IMR-90 (cell line): ENCODE measurements at regions not wholly inside any gene's neighbourhood (a gene's known extent, or its start where the extent isn't known, plus 50 kb on each side); places are given as distances from the start of the nearest gene placed in this dataset.

Experiments
- ATAC-seq: fragments of 200-7000 bp; cut with Tn5 transposase; 2 replicates; pipeline ENCODE4 v1.9.1; 2020; ENCODE audit warnings: low read depth, mild to moderate bottlenecking, moderate library complexity
- BruUV-seq: library from RNA; stranded (reverse); fragments of 400-500 nt; replicated peaks from 2 replicates; lab custom pipeline; 2021; lab: Mats Ljungman, UMichigan
- CTCF ChIA-PET: fragments of 300-600 bp; formaldehyde crosslinking; extraction: SDS; loops from one replicate; lab custom pipeline; 2021; ENCODE audit warnings: antibody characterized with exemption; lab: Yijun Ruan, JAX
- POLR2A ChIA-PET: fragments of 300-600 bp; sonication (Branson Sonifier 250); formaldehyde crosslinking; loops from one replicate; lab custom pipeline; 2022; ENCODE audit warnings: antibody characterized with exemption; ENCODE audit not compliant: unreplicated experiment; lab: Charles Lee
- DNase-seq: peaks from one replicate; pipeline ENCODE4 v3.0.0; 2013
- H2AFZ ChIP-seq: replicated peaks from 2 replicates; pipeline ENCODE3; 2013; ENCODE audit warnings: low read length, mild to moderate bottlenecking; ENCODE audit not compliant: poor library complexity
- H2AK5ac ChIP-seq: 2 replicates; pipeline ENCODE4 v1.6.1; 2013; ENCODE audit warnings: low read depth, low read length, inconsistent platforms
- H2AK9ac ChIP-seq: replicated peaks from 2 replicates; pipeline ENCODE3; 2013; ENCODE audit warnings: mild to moderate bottlenecking, low read depth, low read length, moderate library complexity; ENCODE audit not compliant: poor library complexity
- H2BK120ac ChIP-seq: 2 replicates; pipeline ENCODE4 v1.6.1; 2013; ENCODE audit warnings: low read depth, low read length, inconsistent platforms
- H2BK15ac ChIP-seq: 3 replicates; pipeline ENCODE4 v1.6.1; 2013; ENCODE audit warnings: low read depth, low read length, inconsistent platforms
- H2BK20ac ChIP-seq: 2 replicates; pipeline ENCODE4 v1.6.1; 2013; ENCODE audit warnings: low read depth, mild to moderate bottlenecking, inconsistent platforms, low read length, moderate library complexity
- H2BK5ac ChIP-seq: 2 replicates; pipeline ENCODE4 v1.6.1; 2013; ENCODE audit warnings: mild to moderate bottlenecking, low read depth, low read length, inconsistent platforms; ENCODE audit not compliant: poor library complexity, severe bottlenecking
- H3K14ac ChIP-seq: replicated peaks from 2 replicates; pipeline ENCODE4 v1.6.1; 2013; ENCODE audit warnings: low read depth, low read length, inconsistent platforms
- H3K18ac ChIP-seq: 2 replicates; pipeline ENCODE4 v1.6.1; 2013; ENCODE audit warnings: low read depth, low read length, control low read depth
- H3K23ac ChIP-seq: 2 replicates; pipeline ENCODE4 v1.6.1; 2013; ENCODE audit warnings: low read depth, low read length, inconsistent platforms
- H3K27ac ChIP-seq: 2 replicates; pipeline ENCODE4 v1.5.1; 2013; ENCODE audit warnings: mild to moderate bottlenecking, control low read depth, low read length; ENCODE audit not compliant: insufficient read depth
- H3K27me3 ChIP-seq: 2 replicates; pipeline ENCODE4 v1.6.1; 2013; ENCODE audit warnings: low read length; ENCODE audit not compliant: control insufficient read depth, insufficient read depth
- H3K36me3 ChIP-seq: 2 replicates; pipeline ENCODE4 v1.6.1; 2013; ENCODE audit warnings: low read length, mixed read lengths; ENCODE audit not compliant: control insufficient read depth, insufficient read depth
- H3K4ac ChIP-seq: 2 replicates; pipeline ENCODE4 v1.6.1; 2013; ENCODE audit warnings: low read depth, low read length, inconsistent platforms
- H3K4me1 ChIP-seq: 2 replicates; pipeline ENCODE4 v1.6.1; 2013; ENCODE audit warnings: low read length, mixed read lengths; ENCODE audit not compliant: control insufficient read depth, insufficient read depth
- H3K4me2 ChIP-seq: 2 replicates; pipeline ENCODE4 v1.6.1; 2013; ENCODE audit warnings: low read depth, mild to moderate bottlenecking, control low read depth, low read length, moderate library complexity
- H3K4me3 ChIP-seq: 2 replicates; pipeline ENCODE4 v1.5.1; 2013; ENCODE audit warnings: low read depth, mild to moderate bottlenecking, control low read depth, low read length, moderate library complexity; ENCODE audit not compliant: insufficient read depth
- H3K56ac ChIP-seq: 2 replicates; pipeline ENCODE4 v1.6.1; 2013; ENCODE audit warnings: low read length, inconsistent platforms; ENCODE audit not compliant: insufficient read depth; ENCODE audit errors: extremely low read depth
- H3K79me1 ChIP-seq, 2 experiments: 2 replicates each; pipeline ENCODE4 v1.6.1; 2013; ENCODE audit warnings: low read length in 2 of 2, inconsistent platforms in 1 of 2, low read depth in 1 of 2
- H3K9ac ChIP-seq: 2 replicates; pipeline ENCODE4 v1.6.1; 2013; ENCODE audit warnings: low read depth, low read length, control low read depth
- H3K9me1 ChIP-seq: 2 replicates; pipeline ENCODE4 v1.6.1; 2013; ENCODE audit warnings: low read length, inconsistent platforms; ENCODE audit not compliant: insufficient read depth
- H3K9me3 ChIP-seq: 2 replicates; pipeline ENCODE4 v1.6.1; 2013; ENCODE audit warnings: low read length; ENCODE audit not compliant: control insufficient read depth, insufficient read depth
- H4K20me1 ChIP-seq: 2 replicates; pipeline ENCODE4 v1.6.1; 2013; ENCODE audit warnings: low read length, inconsistent platforms; ENCODE audit not compliant: insufficient read depth
- H4K5ac ChIP-seq: 2 replicates; pipeline ENCODE4 v1.6.1; 2013; ENCODE audit warnings: mild to moderate bottlenecking, low read depth, low read length, control low read depth
- H4K8ac ChIP-seq, 2 experiments: 2 replicates each; pipeline ENCODE4 v1.6.1; 2013; ENCODE audit warnings: low read depth in 2 of 2, low read length in 2 of 2, control low read depth in 1 of 2, inconsistent platforms in 1 of 2
- H4K91ac ChIP-seq: 2 replicates; pipeline ENCODE4 v1.6.1; 2013; ENCODE audit warnings: low read depth, low read length, inconsistent platforms; ENCODE audit not compliant: insufficient read depth
- RAD21 ChIP-seq: IDR thresholded peaks from 2 replicates; pipeline ENCODE4 v1.6.1; 2012; ENCODE audit warnings: low read length, improper control_type of control experiment
- WGBS, 2 experiments: methylation state at CpG; one replicate each; pipeline versions ENCODE4 v1.1.5 to v1.1.7; 2013; ENCODE audit warnings: missing lambda C conversion rate in 2 of 2; ENCODE audit not compliant: insufficient read length in 1 of 2; ENCODE audit errors: extremely low coverage in 2 of 2; 5-methylcytosine and 5-hydroxymethylcytosine counted together
- dilution Hi-C: fragments of 300-500 bp; cut with HindIII; formaldehyde crosslinking; loops from one replicate; pipeline ENCODE4 v1.14.3; 2018; ENCODE audit warnings: low sequenced_read_pairs; ENCODE audit not compliant: unreplicated experiment
- in situ Hi-C: fragments of 300-500 bp; cut with MboI; formaldehyde crosslinking; loops from 3 replicates; pipeline ENCODE4 v1.14.3; 2019; ENCODE audit warnings: low sequenced_read_pairs, inconsistent platforms, mixed read lengths
- intact Hi-C: fragments of 100-400 bp; cut with micrococcal nuclease; formaldehyde crosslinking; loops from 2 replicates; pipeline ENCODE4 v1.10.0; 2022

DNA sequence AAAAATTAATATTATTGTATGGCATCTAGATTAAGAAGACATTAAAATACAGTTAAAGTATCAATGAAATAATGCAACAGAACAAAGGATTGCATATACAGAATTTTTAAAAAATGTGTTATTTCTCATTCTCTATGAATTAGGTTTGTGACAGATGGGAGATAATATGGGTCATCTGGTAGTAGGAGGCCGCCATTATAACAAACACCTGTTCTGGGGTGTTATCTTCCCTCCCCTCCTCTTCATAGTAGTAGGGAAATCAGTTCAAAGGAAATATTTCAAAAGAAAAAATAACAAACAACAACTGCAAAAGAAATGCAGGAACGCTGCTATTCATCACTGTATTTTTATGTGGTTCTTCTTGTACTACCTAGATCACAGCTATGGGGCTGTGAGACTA is 187.0 kb upstream of the ATP2B1 start:
- in situ Hi-C loops, result no loop called here
- dilution Hi-C loops, result no loop called here

More for the DNA sequence above, 187.0 kb upstream of the ATP2B1 start:
- H3K79me1 ChIP-seq, result no peaks in the 10 kb centered on the region
- no TSS peak for BruUV-seq
- intact Hi-C loops, result no loop called here
- H3K9me3 ChIP-seq, result no peaks in the 10 kb centered on the region
- ATAC-seq (no peak), DNase-seq (no peak)
- H3K9me1 ChIP-seq, result no peaks in the 10 kb centered on the region
- no peaks in the 10 kb centered on the region for H3K27me3 ChIP-seq
- no CpG with 5 or more reads among the region's 2 CpGs for WGBS, 2 experiments
- no peak overlapping the region for H4K8ac ChIP-seq
- CTCF ChIA-PET, result no interaction called here
- H2BK120ac ChIP-seq, result no peak overlapping the region
- H2AK9ac ChIP-seq, result no peak overlapping the region
- H3K23ac ChIP-seq, result no peak overlapping the region
- no peak overlapping the region for H3K4me3 ChIP-seq
- H3K4me1 ChIP-seq, result peaks cover 7% of the 10 kb centered on the region
- H3K27ac ChIP-seq, result no peak overlapping the region
- H2AFZ ChIP-seq, result no peak overlapping the region
- no peak overlapping the region for H2BK5ac ChIP-seq
- H3K4ac ChIP-seq, result no peak overlapping the region
- no peak overlapping the region for H3K18ac ChIP-seq
- H2AK5ac ChIP-seq, result no peak overlapping the region
- no peak overlapping the region for H2BK20ac ChIP-seq
- H3K14ac ChIP-seq, result no peak overlapping the region
- no peak overlapping the region for H4K5ac ChIP-seq
- no peak overlapping the region for H4K91ac ChIP-seq
- no peak overlapping the region for H3K56ac ChIP-seq
- no peaks in the 10 kb centered on the region for H4K20me1 ChIP-seq
- H3K36me3 ChIP-seq, result no peaks in the 10 kb centered on the region
- TF ChIP-seq RAD21, result no peak
- no peak overlapping the region for H3K4me2 ChIP-seq
- H3K9ac ChIP-seq, result no peak overlapping the region
- 0 out of 3 replicates have a peak overlapping the region, but pooled peaks have one; percentile 40 for H2BK15ac ChIP-seq
- POLR2A ChIA-PET, result no interaction called here
